DMS79 treated with DMSO at 0.1 percent for 48 hours (cell line): ENCODE measurements at regions not wholly inside any gene's neighbourhood (a gene's known extent, or its start where the extent isn't known, plus 50 kb on each side); places are given as distances from the start of the nearest gene placed in this dataset.
A peak's percentile ranks its signal among the peaks of the same experiment; 100 is the strongest.
"Not testable (repeated sequence)": the region's sequence is repeated elsewhere in the genome, so short reads cannot be mapped to it uniquely, and the experiment has no call there.

Experiments
- DNase-seq: peaks from one replicate; lab custom pipeline; 2025; lab: John Stamatoyannopoulos, UW

GRCh38 chr4:82181789-82182188, 192.0 kb downstream of the HNRNPD start:
- no peak for DNase-seq

- no peak for DNase-seq
These were observed 201.6 kb downstream of the HNRNPD start for GRCh38 chr4:82172186-82172585.

GRCh38 chr4:82171531-82172155, 202.1 kb downstream of the HNRNPD start:
- no peak for DNase-seq

GRCh38 chr4:82149750-82150149, 224.0 kb downstream of the HNRNPD start:
- DNase-seq, result no peak

GRCh38 chr4:82145850-82146249, 227.9 kb downstream of the HNRNPD start:
- DNase-seq, result no peak

GRCh38 chr4:82140422-82140821, 233.4 kb downstream of the HNRNPD start:
- DNase-seq, result no peak

- no peak for DNase-seq
These were observed 234.5 kb downstream of the HNRNPD start for GRCh38 chr4:82139287-82139686.

GRCh38 chr4:82138374-82138773, 235.4 kb downstream of the HNRNPD start:
- DNase-seq, result no peak

GRCh38 chr4:82136161-82136801, 237.5 kb downstream of the HNRNPD start:
- DNase-seq, result no peak

GRCh38 chr4:82128355-82128754, 245.4 kb downstream of the HNRNPD start:
- no peak for DNase-seq

- no peak for DNase-seq
These were observed 247.2 kb downstream of the HNRNPD start for GRCh38 chr4:82126512-82127040.

GRCh38 chr4:82125787-82126297, 247.9 kb downstream of the HNRNPD start:
- no peak for DNase-seq

- DNase-seq, result no peak
These were observed 248.6 kb downstream of the HNRNPD start for GRCh38 chr4:82124932-82125786.

- no peak for DNase-seq
These were observed 249.4 kb downstream of the HNRNPD start for GRCh38 chr4:82124365-82124764.

GRCh38 chr4:82123934-82124333, 249.9 kb downstream of the HNRNPD start:
- DNase-seq, result no peak

GRCh38 chr4:82115183-82115582, 258.6 kb downstream of the HNRNPD start:
- not testable (repeated sequence) for DNase-seq

- no peak for DNase-seq
These were observed 265.3 kb downstream of the HNRNPD start for GRCh38 chr4:82108506-82108905.

GRCh38 chr4:82104578-82104977, 269.2 kb downstream of the HNRNPD start:
- DNase-seq, result no peak

GRCh38 chr4:82099928-82100579, 273.7 kb downstream of the HNRNPD start:
- peak; percentile 8 for DNase-seq

- DNase-seq, result no peak
These were observed 276.3 kb downstream of the HNRNPD start for GRCh38 chr4:82097504-82097903.

GRCh38 chr4:82090717-82091116, 283.1 kb downstream of the HNRNPD start:
- DNase-seq, result no peak

- no peak for DNase-seq
These were observed 289.0 kb downstream of the HNRNPD start for GRCh38 chr4:82084747-82085146.
